Keratinocyte (primary cell): ENCODE measurements at regions not wholly inside any gene's neighbourhood (a gene's known extent, or its start where the extent isn't known, plus 50 kb on each side); places are given as distances from the start of the nearest gene placed in this dataset.

ENCODE experiments used
- DNase-seq: peaks from one replicate; pipeline ENCODE4 v3.0.0-alpha.2; 2011; ENCODE audit warnings: low read depth, missing footprints, low spot score
- FAIRE-seq: peaks from 2 replicates; lab custom pipeline; 2011; peaks lifted over from hg19 to GRCh38; lab: Jason Lieb, UNC
- H2AFZ ChIP-seq: 2 replicates; pipeline ENCODE4 v1.6.0; 2012; ENCODE audit warnings: low read length, control low read depth, inconsistent platforms; ENCODE audit not compliant: control insufficient read depth
- H3K27ac ChIP-seq: 2 replicates; pipeline ENCODE4 v1.5.1; 2011; ENCODE audit warnings: low read length; ENCODE audit not compliant: control insufficient read depth, insufficient read depth
- H3K27me3 ChIP-seq: 3 replicates; pipeline ENCODE4 v1.6.0; 2011; ENCODE audit warnings: low read length; ENCODE audit not compliant: control insufficient read depth, insufficient read depth; ENCODE audit errors: extremely low read depth
- H3K36me3 ChIP-seq, 2 experiments: 2 replicates in 1 of 2; 3 replicates in 1 of 2; pipeline ENCODE4 v1.5.1; 2011; ENCODE audit warnings: low read length in 2 of 2, mild to moderate bottlenecking in 1 of 2; ENCODE audit not compliant: control insufficient read depth in 2 of 2, insufficient read depth in 2 of 2; ENCODE audit errors: extremely low read depth in 1 of 2
- H3K4me1 ChIP-seq: 3 replicates; pipeline ENCODE4 v1.5.1; 2011; ENCODE audit warnings: low read length; ENCODE audit not compliant: control insufficient read depth, insufficient read depth; ENCODE audit errors: extremely low read depth
- H3K4me2 ChIP-seq: 3 replicates; pipeline ENCODE4 v1.6.0; 2011; ENCODE audit warnings: low read depth, low read length; ENCODE audit not compliant: control insufficient read depth, insufficient read depth; ENCODE audit errors: extremely low read depth
- H3K4me3 ChIP-seq, 3 experiments: fragments of 200-600 bp in 1 of 3; sonication (generic) in 1 of 3; 2 replicates in 2 of 3; 3 replicates in 1 of 3; pipeline ENCODE4 v1.5.1; 2011 to 2016; ENCODE audit warnings: low read length in 3 of 3, mild to moderate bottlenecking in 3 of 3, control low read depth in 2 of 3, inconsistent platforms in 1 of 3, low read depth in 1 of 3, mixed read lengths in 1 of 3, mixed run types in 1 of 3, moderate library complexity in 1 of 3; ENCODE audit not compliant: control insufficient read depth in 2 of 3, insufficient read depth in 2 of 3; ENCODE audit errors: extremely low read depth in 1 of 3
- H3K79me2 ChIP-seq: 2 replicates; pipeline ENCODE4 v1.6.0; 2012; ENCODE audit warnings: low read length; ENCODE audit not compliant: control insufficient read depth, insufficient read depth
- H3K9ac ChIP-seq: 3 replicates; pipeline ENCODE4 v1.6.0; 2011; ENCODE audit warnings: low read length; ENCODE audit not compliant: control insufficient read depth, insufficient read depth; ENCODE audit errors: extremely low read depth
- H3K9me1 ChIP-seq: 3 replicates; pipeline ENCODE4 v1.6.0; 2011; ENCODE audit warnings: low read length; ENCODE audit not compliant: control insufficient read depth, insufficient read depth; ENCODE audit errors: extremely low read depth
- H3K9me3 ChIP-seq: 2 replicates; pipeline ENCODE4 v1.5.1; 2012; ENCODE audit warnings: low read depth, low read length; ENCODE audit not compliant: control insufficient read depth
- H4K20me1 ChIP-seq: 3 replicates; pipeline ENCODE4 v1.6.0; 2011; ENCODE audit warnings: low read length; ENCODE audit not compliant: control insufficient read depth, insufficient read depth; ENCODE audit errors: extremely low read depth
- CTCF ChIP-seq, 3 experiments: IDR thresholded peaks in 1 of 3; conservative IDR thresholded peaks in 1 of 3; optimal IDR thresholded peaks in 1 of 3; 2 replicates in 2 of 3; 3 replicates in 1 of 3; pipeline versions ENCODE3 to v1.5.1; 2011; ENCODE audit warnings: low read length in 3 of 3, mild to moderate bottlenecking in 3 of 3, moderate library complexity in 2 of 3, control low read depth in 1 of 3, inconsistent platforms in 1 of 3; ENCODE audit not compliant: insufficient read depth in 2 of 3; ENCODE audit errors: extremely low read depth in 1 of 3
- EZH2 ChIP-seq: IDR thresholded peaks from one replicate; pipeline ENCODE4 v1.6.1; 2012; ENCODE audit warnings: inconsistent platforms, mild to moderate bottlenecking, low read length, moderate library complexity
- dilution Hi-C: fragments of 300-500 bp; cut with MboI; formaldehyde crosslinking; loops from one replicate; pipeline ENCODE4 v1.7.0; 2020; ENCODE audit warnings: low sequenced_read_pairs; ENCODE audit not compliant: extremely low pct_ligation_motif_present

DNA sequence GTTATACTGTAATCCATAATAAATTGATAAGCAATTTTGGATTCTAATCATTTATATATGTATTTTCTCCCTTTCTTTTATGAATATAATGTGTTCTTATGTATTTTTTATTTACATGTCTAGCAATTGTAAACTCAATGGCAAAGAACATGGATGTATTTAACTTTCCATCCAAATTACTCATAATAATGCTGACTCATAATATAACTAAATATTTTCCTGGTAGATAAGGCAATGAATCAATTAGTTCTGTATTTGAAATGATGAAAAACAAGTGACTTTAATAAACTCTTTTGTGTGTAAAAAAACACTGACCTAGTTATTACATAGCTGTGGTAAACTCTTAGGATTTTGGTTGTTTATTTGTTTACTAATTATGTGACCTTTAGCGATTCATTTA lies 211.2 kb downstream of the DTHD1 start:
- no peak for TF ChIP-seq EZH2
- TF ChIP-seq CTCF (optimal IDR thresholded peaks at IDR 0.05 in 1 of 3, IDR thresholded peaks at IDR 0.05 in 1 of 3, conservative IDR thresholded peaks at IDR 0.05 in 1 of 3; ENCODE audit: extremely low read depth in 1 of 3, insufficient read depth in 2 of 3, low read length in 3 of 3): no peak
- no peak overlapping the region for H2AFZ ChIP-seq
- DNase-seq: no peak
- no peak overlapping the region for H3K27ac ChIP-seq
- H3K9ac ChIP-seq: no peak overlapping the region
- no peak overlapping the region for H3K4me3 ChIP-seq
- dilution Hi-C loops: no loop called here
- no peaks in the 10 kb centered on the region for H3K36me3 ChIP-seq
- no peaks in the 10 kb centered on the region for H3K4me1 ChIP-seq
- no peak overlapping the region for H3K4me2 ChIP-seq
- no peaks in the 10 kb centered on the region for H3K9me1 ChIP-seq
- no peaks in the 10 kb centered on the region for H3K27me3 ChIP-seq
- no peaks in the 10 kb centered on the region for H4K20me1 ChIP-seq
- FAIRE-seq: no peak
- no peaks in the 10 kb centered on the region for H3K9me3 ChIP-seq
- no peaks in the 10 kb centered on the region for H3K79me2 ChIP-seq

- DNase-seq (no peak), FAIRE-seq (no peak)
- TF ChIP-seq CTCF (optimal IDR thresholded peaks at IDR 0.05 in 1 of 3, IDR thresholded peaks at IDR 0.05 in 1 of 3, conservative IDR thresholded peaks at IDR 0.05 in 1 of 3; ENCODE audit: extremely low read depth in 1 of 3, insufficient read depth in 2 of 3, low read length in 3 of 3) (no peak), EZH2 (no peak)
- dilution Hi-C loops: no loop called here
- Histone ChIP-seq H3K79me2 (no peaks in the 10 kb centered on the region), H3K9me3 (no peaks in the 10 kb centered on the region), H3K4me2 (no peak overlapping the region), H3K27ac (no peak overlapping the region), H3K36me3 (no peaks in the 10 kb centered on the region), H4K20me1 (no peaks in the 10 kb centered on the region), H3K4me1 (no peaks in the 10 kb centered on the region), H3K4me3 (no peak overlapping the region), H3K27me3 (no peaks in the 10 kb centered on the region), H2AFZ (no peak overlapping the region), H3K9me1 (no peaks in the 10 kb centered on the region), H3K9ac (no peak overlapping the region)
Measured at GRCh38 chr4:36493251-36493650, 211.8 kb downstream of the DTHD1 start.
